HG02884 (cell line): ENCODE measurements at regions not wholly inside any gene's neighbourhood (a gene's known extent, or its start where the extent isn't known, plus 50 kb on each side); places are given as distances from the start of the nearest gene placed in this dataset.
"Not testable (repeated sequence)": the region's sequence is repeated elsewhere in the genome, so short reads cannot be mapped to it uniquely, and the experiment has no call there.

Experiments
- ATAC-seq: cut with Tn5 transposase; IDR thresholded peaks from one replicate; pipeline ENCODE4 v1.9.1; 2021; ENCODE audit warnings: mild to moderate bottlenecking, moderate library complexity; ENCODE audit not compliant: unreplicated experiment

DNA sequence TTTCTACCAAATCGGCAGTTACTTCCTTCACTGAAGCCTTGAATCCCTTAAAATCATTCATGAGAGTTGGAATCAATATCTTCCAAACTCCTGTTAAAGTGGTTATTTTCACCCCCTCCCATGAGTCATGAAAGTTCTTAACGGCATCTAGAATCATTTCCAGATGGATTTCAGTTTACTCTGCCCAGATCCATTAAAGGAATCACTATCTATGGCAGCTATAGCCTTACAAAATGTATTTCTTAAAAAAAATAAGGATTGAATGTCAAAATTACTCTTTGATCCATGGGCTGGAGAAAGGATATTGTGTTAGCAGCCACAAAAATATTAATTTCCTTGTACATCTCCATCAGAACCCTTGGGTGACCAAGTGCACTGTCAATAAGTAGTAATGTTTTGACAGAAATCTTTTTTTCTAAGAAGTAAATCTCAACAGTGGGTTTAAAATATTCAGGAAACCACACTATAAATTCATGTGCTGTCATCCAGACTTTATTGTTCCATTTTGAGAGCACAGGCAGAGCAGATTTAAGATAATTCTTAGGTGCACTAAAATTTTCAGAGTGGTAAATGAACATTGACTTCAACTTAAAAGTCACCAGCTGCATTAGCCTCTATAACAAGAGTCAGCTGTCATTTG, 767.7 kb downstream of the DTWD2 start:
- no peak for ATAC-seq

DNA sequence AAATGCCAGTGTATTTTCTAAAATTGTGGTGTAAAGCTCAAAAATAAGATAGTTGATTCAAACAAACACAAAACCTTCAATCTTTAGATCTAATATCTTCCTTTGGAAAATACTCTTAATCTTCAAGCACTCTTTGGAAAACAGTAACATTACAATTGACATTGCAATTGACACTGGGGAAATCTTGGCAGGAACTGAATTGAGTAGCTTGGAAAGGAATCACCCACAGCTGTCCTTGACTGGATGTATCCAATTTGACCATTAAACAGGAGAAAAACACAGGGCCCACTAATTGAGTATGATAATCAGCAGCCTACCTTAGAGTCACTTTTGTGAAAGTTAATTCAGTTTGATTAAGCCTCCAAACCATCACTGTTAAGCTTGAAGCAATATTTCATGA, 776.7 kb downstream of the DTWD2 start:
- no peak for ATAC-seq

DNA sequence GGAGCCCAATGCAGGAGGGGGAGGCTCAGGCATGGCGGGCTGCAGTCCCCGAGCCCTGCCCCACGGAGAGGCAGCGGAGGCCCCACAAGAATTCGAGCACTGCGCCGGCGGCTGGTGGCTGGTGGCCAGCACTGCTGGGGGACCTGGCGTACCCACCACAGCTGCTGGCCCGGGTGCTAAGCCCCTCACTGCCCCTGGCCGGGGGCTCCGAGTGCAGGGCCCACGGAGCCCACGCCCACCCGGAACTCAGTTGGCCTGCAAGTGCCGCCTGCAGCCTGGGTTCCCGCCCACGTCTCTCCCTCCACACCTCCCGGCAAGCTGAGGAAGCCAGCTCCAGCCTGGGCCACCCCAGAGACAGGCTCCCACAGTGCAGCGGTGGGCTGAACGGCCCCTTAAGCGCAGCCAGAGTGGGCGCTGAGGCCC, 780.3 kb downstream of the DTWD2 start:
- no peak for ATAC-seq

DNA sequence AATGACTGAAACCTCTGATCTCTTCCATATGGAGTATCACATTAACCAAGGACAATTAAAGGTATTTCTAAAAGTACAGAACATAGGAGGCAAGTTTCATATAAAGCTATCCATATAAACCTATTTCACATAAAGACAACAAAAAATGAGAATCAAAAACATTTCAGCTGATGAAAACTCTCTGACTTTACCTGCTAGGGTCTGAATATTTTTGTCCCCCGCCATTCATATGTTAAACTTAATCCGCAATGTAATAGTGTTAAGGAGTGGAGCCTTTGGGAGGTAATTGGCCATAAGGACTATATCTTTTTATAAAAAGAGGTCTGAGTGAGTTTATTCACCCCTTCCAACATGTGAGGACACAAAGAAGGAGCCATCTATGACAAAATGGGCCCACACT, 788.5 kb downstream of the DTWD2 start:
- ATAC-seq, result no peak

DNA sequence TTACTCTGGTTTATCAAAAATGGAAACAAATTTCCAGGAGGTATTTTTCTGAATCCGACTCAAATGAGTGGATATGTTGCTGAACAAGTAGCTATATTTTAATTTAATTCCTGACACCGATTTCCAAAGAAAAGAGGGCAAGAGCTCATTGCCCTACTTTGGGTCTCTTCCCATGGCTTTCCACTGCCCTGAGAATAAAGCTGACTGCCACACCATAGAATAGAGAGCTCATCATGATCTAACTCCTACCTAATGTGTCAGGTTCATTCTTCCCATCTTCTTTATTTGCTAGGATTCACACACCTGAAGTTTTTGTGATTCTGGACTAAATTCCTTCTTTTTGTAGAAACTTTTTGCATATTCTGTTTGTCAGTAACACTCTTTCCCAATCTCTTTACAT, 792.1 kb downstream of the DTWD2 start:
- no peak for ATAC-seq

DNA sequence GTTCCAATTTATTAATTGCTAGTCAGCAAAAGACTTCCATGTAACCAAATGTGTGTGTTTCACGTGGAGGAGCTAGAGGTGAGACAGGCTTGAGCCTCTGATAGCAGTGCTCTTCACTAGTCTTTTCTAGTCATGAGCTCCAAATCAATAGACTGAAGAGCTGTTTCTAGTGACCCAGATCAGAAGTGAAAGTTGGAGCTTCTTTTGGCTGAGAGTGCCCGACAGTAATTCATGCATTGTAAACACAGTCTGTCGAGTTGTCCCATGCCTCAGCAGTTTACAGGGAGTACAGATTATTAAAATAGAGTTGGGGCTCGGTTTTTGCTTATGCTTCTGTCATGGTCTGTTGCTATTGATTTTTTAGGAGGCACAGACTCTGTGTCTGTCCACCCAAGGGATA, 793.1 kb downstream of the DTWD2 start:
- no peak for ATAC-seq

DNA sequence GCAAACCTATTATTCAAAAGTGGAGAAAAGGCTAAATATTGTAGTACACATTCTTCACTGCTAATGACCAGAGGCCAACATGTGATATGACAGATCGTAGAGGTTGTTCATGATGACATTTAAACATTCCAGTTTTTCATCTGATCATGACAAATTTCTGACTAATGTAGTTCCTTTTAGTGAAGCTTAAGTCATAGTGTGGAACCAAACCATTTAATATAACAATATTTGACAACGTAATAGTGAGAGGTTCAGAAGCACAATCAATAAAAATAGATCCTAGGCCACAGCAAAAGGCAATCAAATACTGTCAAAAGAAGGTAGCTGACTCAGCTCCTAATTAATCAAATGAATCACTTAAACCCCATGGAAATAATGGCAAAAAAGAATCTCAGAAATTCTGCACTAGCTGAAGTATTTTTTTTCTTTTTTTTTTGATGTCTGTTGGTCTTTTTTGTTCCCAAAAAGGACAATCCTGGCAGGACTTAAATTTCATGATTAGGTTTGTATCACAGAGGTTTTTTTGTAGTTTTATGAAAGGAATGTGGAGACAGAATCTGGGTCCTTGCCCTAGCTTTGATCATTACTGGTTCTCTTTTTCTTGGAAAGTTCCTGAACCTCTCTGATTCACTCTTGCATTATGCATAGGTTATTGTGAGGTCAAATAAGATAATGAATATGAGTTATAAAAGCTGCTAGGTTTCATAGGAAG, 795.0 kb downstream of the DTWD2 start:
- no peak for ATAC-seq

DNA sequence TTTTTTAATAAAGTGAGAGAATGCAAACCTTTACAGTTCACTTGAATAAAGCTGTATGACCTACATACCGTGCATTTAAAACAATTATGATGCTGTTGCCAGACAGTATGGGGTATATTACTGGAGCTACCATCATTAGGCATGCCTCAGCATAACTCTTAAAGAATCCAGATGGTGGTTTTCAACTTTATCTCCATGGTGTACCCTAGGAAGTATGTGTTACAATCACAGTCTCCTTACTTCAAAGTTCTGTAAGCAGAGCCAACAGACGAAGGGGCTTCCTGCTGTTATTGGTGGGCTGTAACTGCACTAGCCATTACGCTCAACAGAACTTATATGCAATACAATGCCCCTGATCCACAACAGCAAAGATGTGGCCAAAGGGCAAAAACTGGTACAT, 803.3 kb downstream of the DTWD2 start:
- no peak for ATAC-seq

DNA sequence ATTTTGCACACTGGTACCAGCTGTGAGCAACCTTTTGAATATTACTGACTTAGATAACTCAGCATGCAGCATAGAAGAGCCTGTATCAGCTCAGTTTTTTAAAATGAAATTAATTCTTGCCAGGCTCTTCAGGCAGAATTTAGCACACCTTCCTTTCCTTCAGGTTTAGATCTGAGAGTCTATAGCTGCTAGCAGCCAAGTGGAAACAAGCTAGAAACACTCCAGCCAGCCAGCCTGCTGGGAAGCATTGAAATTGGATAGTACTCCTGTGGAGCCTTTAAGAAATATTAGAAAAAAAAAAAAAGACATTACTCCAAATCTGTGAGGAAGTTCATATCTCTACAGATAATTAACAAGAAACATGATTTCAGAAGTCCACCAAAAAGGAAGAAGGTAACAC, 812.2 kb downstream of the DTWD2 start:
- no peak for ATAC-seq

DNA sequence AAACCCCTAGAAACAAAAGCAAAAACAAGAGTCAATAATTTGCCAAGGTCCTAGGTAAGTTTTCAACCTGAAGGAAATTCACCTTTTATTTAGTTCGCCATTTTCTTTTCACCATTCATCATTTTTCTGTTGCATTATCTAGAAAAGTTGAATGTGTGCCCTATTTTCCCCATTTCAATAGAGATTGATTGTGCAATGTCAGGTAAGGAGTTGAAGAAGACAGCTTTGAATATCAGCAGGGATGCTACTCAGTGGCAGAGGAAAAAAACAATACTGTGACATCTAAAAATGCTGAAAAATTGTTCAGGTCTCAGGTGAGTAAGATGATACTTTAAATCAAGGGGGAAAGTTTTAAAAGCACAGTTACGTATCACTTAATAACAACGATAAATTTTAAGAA, 813.7 kb downstream of the DTWD2 start:
- no peak for ATAC-seq

DNA sequence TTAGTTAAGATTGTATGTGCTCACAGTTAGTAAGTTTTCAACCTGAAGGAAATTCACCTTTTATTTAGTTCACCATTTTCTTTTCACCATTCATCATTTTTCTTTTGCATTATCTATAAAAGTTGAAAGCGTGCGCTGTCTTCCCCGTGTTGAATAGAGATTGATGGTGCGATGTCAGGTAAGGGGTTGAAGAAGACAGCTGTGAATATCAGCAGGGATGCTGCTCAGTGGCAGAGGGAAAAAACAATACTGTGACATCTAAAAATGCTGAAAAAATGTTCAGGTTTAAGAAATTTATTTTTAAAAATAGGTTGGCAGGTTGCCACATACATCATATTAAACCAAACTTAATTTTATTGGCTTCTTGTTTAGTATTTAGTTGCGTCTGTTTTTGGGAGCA, 815.0 kb downstream of the DTWD2 start:
- ATAC-seq, result no peak

DNA sequence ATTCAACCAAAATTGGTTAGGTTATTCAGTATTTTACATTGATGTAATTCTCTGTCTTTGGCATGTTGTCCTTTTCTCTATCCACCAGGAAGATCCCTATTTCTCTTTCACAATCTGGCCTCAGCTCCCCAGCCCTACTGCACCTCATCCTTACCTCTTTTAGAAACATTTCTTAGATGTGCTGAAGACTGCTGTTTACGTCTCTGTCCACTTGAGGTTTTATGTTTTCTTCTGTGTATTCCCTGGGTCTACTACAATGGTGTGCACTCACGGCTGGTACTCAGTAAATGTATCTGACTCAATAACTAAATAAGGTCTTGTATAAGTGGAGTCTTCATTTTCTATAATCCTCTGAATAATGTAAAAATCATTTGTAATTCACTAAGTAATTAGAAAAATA, 822.7 kb downstream of the DTWD2 start:
- ATAC-seq, result no peak

DNA sequence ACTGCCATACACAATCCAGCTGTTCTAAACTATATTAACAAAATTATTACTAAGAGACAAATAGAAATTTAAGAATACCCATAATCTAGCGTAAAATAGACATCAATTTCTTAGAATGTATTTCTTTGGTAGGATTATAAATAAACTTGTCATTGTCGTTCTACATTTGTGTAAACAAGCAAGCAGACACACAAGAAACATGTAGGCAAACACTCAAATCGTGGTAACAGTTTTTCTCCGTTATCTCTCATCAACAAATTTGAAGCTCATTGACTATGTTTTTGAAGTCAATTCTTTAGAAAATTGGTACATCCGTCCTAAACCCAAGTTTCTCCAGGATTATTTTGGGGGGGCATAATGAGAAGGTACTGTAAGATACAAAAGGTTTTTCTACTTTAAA, 832.2 kb downstream of the DTWD2 start:
- no peak for ATAC-seq

DNA sequence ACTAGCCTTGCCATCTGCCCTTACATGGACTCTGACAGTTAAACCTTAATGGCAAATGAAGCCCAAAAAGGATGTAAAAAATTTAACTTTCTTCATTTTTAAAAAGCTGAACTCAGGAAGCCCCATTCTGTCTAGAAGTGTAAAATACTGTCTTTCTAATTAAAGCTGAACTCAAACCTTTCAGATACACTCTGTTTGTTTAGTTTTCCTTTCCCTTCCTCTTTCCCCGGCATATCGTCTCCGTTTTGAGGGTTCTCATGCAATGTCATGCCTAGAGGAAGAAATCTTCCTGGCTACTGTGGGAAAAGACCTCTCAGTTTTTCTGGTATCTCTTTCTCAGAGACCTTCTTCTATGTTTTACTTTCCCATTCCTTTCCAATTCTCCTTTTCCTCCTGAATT, 841.5 kb downstream of the DTWD2 start:
- no peak for ATAC-seq

DNA sequence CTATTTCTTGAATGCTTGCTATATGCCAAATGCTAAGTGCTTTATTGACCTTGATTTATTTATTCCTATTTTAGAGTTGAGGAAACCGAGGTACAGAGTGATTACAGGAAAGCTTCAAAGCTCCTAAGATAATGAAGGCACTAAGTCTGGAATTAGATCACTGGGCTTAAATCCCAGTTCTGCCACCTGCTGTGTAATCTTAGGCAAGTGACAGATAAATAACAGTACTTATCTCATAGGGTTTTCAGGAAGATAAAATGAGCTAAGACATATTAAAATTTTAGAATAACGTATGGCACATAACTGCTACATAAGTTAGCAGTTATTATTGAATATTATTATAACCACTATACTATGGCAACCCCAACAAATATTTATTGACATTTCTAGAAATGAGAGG, 843.8 kb downstream of the DTWD2 start:
- no peak for ATAC-seq

DNA sequence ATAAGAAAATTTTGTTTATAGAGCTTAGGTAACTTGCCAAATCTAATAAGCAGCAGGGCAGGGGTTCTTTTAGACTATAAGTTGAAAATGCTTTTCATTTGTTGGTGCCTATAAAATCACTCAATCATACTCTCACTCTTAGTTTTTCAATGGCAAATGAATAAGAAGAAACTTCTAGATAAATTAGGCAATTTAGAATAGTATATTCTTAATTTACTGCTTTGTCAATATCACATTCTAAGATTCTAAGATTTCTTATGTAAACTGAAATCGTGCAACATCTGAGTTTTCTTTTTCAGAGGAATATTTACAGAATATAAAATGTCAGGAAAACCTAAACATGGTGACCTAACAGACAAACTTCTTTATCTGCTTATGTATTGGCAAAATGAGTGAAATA, 849.0 kb downstream of the DTWD2 start:
- no peak for ATAC-seq

DNA sequence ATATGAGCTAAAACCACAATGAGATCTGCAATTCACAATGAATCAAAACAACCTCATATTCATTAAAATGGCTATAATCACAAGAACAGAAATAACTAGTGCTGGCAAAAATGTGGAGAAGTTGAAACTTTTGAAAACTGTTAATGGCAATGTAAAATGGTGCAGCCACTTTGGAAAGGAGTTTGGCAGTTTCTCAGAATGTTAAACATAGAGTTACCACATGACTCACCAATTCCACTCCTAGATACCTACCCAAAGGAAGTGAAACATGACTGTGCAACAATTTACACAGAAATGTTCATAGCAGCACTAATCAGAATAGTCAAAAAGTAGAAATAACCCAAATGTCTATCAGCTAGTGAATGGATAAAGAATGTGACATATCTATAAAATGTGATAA, 862.2 kb downstream of the DTWD2 start:
- no peak for ATAC-seq

DNA sequence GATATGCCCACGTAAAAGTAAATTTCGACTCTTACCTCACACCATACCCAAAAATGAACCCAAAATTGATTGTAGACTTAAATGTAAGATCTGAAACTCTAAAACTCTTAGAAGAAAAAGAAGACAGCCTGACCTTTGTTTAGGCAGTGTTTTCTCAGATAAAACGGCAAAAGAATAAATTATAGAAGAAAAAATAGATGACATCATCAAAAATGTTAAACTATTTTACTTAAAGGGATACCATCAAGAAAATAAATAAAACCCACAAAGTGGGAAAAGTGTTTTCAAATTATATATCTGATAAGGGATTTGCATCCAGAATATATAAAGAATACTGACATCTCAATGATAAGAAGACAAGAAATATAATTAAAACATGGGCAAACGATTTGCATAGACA, 862.7 kb downstream of the DTWD2 start:
- ATAC-seq, result no peak

DNA sequence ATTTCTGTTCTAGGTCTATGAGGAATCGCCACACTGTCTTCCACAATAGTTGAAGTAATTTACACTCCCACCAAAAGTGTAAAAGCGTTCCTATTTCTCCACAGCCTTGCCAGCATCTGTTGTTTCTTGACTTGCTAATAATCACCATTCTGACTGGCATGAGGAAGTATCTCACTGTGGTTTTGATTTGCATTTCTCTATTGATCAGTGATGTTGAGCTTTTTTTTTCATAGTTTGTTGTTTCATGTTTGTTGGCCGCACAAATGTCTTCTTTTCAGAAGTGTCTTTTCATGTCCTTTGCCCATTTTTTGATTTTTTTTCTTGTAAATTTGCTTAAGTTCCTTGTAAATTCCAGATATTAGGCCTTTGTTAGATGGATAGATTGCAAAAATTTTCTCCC, 867.1 kb downstream of the DTWD2 start:
- no peak for ATAC-seq

DNA sequence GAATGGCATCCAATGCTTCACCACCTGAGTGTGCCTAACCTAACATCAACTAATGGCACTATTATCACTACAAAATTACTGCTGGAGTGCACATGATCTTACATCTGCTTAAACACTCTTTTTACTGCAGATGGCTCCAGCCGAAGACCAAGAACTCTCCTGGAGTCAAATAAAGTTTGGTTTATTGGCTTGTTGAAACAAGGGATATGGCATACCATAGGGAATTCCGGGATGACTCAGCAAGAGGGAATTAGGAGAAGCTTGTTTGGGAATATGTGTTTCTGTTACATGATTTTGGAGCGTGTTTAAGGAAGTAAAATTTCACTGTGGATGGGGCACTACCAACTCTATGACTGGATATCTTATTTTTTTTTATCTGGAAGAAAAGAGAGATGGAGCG, 872.6 kb downstream of the DTWD2 start:
- no peak for ATAC-seq

DNA sequence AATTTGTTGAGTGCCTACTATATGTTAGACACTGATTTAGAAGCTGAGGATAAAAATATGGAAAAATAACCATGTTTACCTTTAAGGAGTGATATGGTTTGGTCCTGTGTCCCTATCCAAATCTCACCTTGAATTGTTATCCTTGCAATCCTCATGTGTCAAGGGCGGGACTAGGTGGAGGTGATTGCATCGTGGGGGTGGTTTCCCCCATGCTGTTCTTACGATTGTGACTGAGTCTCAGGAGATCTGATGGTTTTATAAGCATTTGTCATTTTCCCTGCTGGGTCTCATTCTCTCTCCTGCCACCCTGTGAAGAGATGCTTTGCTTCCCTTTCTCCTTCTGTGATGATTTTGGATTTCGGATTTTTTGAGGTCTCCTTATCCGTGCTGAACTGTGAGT, 876.4 kb downstream of the DTWD2 start:
- no peak for ATAC-seq

DNA sequence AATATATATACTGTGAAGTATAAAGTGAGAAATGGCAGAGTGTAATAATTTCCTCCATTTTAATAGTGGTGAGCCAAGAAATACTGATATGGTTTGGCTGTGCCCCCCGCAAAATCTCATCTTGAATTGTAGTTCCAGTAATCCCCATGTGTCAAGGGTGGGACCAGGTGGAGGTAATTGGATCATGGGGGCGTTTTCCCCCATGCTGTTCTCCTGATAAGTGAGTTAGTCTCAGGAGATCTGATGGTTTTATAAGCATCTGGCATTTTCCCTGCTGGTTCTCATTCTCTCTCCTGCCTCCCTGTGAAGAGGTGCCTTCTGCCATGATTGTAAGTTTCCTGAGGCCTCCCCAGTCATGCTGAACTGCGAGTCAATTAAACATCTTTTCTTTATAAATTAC, 881.1 kb downstream of the DTWD2 start:
- ATAC-seq, result not testable (repeated sequence)

DNA sequence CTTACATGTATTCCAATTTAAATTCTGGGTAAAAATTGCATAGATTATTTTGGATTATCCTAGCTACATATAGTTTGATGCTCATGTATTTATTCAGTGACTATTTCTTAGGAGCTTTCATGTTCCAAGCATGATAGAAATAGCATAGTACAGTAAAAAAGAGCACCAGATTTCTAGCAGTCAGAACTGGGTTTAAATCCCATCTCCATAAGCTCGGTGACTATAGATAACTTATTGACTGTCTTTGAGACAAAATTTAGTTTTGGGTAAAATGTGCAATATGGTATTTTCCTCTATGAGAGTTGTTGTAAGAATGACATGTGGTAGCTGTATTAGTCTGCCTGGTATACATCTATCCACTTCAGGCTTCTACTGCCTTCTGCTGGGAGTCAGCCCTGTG, 889.6 kb downstream of the DTWD2 start:
- ATAC-seq, result no peak
